Coronary artery (tissue), 2 donors: ENCODE measurements at regions not wholly inside any gene's neighbourhood (a gene's known extent, or its start where the extent isn't known, plus 50 kb on each side); places are given as distances from the start of the nearest gene placed in this dataset.
A peak's percentile ranks its signal among the peaks of the same experiment; 100 is the strongest.

Experiments
- DNase-seq: peaks from one replicate; pipeline ENCODE4 v3.0.0-alpha.2; 2017; ENCODE audit warnings: low spot score
- H3K27ac ChIP-seq, 2 donors: fragments of 200-600 bp; sonication (generic); one replicate each; pipeline ENCODE4 v1.5.1; 2016 to 2019
- H3K4me3 ChIP-seq: fragments of 200-600 bp; sonication (generic); 2 replicates; pipeline ENCODE4 v1.5.1; 2016; ENCODE audit warnings: mild to moderate bottlenecking, moderate library complexity
- CTCF ChIP-seq: fragments of 200-600 bp; sonication (generic); IDR thresholded peaks from one replicate; pipeline ENCODE4 v1.5.1; 2019; ENCODE audit warnings: antibody characterized with exemption

GRCh38 chr10:71066600-71066999 is 145.8 kb upstream of the UNC5B start:
- no peak for TF ChIP-seq CTCF
- Histone ChIP-seq H3K27ac (no peak overlapping the region), H3K4me3 (no peak overlapping the region)
- no peak for DNase-seq

- Histone ChIP-seq H3K27ac (no peak overlapping the region), H3K4me3 (no peak overlapping the region)
- no peak for DNase-seq
- no peak for TF ChIP-seq CTCF
These were observed 145.2 kb upstream of the UNC5B start for GRCh38 chr10:71067098-71067740.

DNA sequence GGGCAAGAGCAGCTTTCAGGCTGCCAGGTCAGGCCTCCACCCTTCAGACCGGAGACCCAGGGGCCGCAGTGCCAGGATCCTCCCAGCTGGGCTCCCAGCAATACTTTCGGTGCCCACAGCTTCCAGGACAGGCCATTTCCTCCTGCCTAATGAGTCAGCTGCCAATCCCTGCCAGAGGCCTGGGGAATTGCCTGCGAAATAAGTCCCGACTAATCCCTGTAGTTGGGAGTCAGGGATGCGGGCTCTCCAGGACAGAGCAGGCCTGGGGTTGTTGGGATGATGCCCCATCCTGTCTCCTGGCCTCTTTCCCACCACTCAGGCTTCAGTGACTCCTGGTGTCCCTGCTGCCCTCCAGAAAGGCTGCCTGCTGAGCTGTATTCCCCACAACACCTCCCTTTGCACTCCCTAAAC is 143.5 kb upstream of the UNC5B start:
- peak overlapping the region; percentile 72 to 80 for H3K27ac ChIP-seq
- TF ChIP-seq CTCF, result no peak
- no peak overlapping the region for H3K4me3 ChIP-seq
- DNase-seq, result peak; percentile 80

DNA sequence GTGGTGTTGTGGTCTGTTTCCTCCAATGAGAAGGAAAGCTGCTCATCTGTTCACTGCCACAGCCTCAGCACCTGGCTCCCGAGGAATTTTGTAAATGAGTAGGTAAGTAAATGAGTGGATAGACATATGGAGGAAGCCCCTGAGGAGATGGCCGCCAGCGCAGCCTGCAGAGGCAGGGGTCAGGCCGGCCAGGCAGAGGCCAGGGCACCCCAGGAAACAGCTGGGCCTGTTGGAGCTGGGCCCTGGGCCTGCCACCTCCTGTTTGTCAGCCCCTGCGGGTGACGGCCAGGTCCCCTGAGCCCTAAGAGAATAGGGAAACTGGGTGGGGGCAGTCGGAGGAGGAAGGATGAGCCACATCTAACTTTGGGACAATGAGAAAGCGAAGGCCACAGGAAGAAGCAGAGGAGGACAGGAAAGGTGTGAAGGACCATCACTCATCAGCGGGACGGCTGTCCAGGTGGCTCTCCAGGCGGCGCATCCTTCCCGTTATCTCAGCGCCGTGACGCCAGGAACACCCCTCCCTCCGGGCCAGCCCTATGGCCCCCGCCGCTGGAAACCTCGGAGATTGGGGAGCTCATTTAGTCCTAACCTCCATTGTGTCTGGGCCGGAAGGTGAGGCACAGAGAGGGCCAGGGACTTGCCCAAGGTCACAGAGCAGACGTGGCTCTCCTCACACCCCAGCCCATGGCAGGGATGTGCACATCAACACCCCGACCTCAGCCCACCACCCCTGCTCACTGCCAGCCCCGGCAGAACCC is 142.3 kb upstream of the UNC5B start:
- Histone ChIP-seq H3K27ac (peak overlapping the region; percentile 72 to 80), H3K4me3 (no peak overlapping the region)
- no peak for DNase-seq
- no peak for TF ChIP-seq CTCF

- peak overlapping the region; percentile 72 to 80 for H3K27ac ChIP-seq
- DNase-seq, result no peak
These were observed 141.6 kb upstream of the UNC5B start for GRCh38 chr10:71070741-71071140.

GRCh38 chr10:71072131-71072822 is 140.1 kb upstream of the UNC5B start:
- Histone ChIP-seq H3K27ac (no peak overlapping the region), H3K4me3 (no peak overlapping the region)
- TF ChIP-seq CTCF, result no peak
- DNase-seq, result no peak

More at GRCh38 chr10:71070741-71071140, 141.6 kb upstream of the UNC5B start:
- TF ChIP-seq CTCF, result no peak
- H3K4me3 ChIP-seq, result no peak overlapping the region
